GM21723 (cell line): ENCODE measurements at regions not wholly inside any gene's neighbourhood (a gene's known extent, or its start where the extent isn't known, plus 50 kb on each side); places are given as distances from the start of the nearest gene placed in this dataset.

Experiments used
- ATAC-seq: cut with Tn5 transposase; IDR thresholded peaks from one replicate; pipeline ENCODE4 v1.9.1; 2021; ENCODE audit warnings: mild to moderate bottlenecking, moderate library complexity; ENCODE audit not compliant: unreplicated experiment

DNA sequence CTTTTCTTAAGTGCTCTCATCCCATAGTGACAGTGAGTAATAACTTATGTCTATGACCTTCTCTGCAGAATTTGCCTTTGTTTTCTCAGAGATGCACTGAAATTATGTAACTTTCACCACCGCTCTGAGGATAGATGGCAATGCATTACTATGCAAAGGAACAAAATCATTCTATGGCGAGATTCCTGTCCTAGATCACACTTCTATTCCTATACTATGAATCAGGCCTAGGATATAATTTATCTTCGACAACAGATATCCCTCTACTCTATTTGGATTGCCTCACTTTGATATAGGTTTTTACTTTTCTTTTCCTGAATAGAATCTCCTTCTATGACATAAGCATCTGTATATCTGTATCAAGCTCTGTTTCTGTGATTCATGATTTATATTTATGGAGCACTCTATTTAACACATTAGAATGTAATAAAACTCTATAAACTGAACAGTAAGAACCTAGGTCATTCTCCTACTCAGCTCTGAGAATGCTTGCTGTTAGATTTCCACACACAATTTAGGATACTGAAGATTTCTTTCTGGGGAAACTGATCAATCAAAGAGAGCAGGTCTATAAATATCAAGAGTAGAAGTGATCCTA is 1082.3 kb upstream of the ADGRL3 start:
- ATAC-seq: no peak

DNA sequence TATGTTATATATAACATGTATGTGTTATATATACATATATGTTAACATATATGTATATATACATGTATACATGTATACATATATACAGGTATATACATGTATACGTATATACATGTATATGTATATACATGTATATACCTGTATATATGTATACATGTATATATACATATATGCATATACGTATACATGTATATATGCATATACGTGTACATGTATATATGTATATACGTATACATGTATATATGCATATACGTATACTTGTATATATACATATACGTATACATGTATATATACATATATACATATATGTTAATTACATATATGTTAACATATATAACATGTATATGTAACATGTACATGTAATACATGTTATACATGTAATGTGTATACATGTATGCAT is 1077.3 kb upstream of the ADGRL3 start:
- no peak for ATAC-seq

GRCh38 chr4:60128888-60129287 is 1071.2 kb upstream of the ADGRL3 start:
- ATAC-seq: no peak

- no peak for ATAC-seq
These were observed 1070.4 kb upstream of the ADGRL3 start for GRCh38 chr4:60129740-60130139.

GRCh38 chr4:60133375-60133774 is 1066.8 kb upstream of the ADGRL3 start:
- no peak for ATAC-seq

- ATAC-seq: no peak
These were observed 1066.0 kb upstream of the ADGRL3 start for GRCh38 chr4:60134099-60134498.

DNA sequence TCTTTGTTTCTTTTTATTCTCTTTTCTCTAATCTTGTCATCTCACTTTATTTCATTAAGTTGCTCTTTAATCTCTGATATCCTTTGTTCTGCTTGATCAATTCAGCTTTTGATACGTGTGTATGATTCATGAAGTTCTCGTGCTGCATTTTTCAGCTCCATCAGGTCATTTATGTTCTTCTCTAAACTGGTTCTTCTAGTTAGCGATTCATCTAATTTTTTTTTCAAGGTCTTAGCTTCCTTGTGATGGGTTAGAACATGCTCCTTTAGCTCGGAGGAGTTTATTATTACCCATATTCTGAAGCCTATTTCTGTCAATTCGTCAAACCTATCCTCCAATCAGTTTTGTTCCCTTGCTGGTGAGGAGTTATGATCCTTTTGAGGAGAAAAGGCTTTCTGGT is 1045.0 kb upstream of the ADGRL3 start:
- ATAC-seq: no peak

GRCh38 chr4:60173103-60173502 is 1027.0 kb upstream of the ADGRL3 start:
- ATAC-seq: no peak

GRCh38 chr4:60173718-60174117 is 1026.4 kb upstream of the ADGRL3 start:
- no peak for ATAC-seq

DNA sequence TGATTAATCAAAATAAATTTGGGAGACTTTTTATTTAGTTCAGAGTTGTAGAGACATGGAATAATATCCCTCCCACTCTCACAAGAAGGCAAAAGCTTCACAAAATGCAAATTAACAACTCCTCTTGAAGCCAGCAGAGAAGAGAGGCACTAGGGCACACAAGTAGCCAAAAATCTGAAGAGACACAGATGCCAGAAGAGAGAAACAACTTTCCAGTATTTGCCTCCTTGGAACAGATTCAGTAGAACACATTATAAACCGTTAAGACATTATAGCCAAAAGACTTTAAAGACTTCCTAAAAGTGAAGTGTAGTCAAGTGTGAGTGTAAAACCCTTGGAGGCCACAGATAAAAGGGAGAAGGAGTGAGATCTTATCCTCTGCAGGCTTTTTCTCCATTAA is 1024.9 kb upstream of the ADGRL3 start:
- no peak for ATAC-seq

DNA sequence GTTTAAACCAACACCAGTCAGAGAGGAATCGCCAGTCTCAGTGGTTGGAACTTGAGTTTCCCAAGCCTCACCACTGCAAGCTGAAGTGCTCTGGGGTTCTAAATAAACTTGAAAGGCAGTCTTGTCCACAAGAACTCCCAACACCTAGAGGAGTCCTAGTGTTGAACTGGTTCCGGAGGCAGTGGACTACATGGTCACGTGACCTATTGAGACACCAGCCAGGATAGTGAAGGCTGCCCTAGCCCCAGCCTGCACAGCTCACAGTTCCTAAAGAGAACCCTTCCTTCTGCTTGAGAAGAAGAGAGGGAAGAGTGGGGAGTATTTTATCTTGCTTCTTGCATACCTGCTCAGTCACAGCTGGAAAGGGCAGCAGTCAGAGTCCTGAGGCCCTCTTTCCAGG is 1012.7 kb upstream of the ADGRL3 start:
- no peak for ATAC-seq

- ATAC-seq: no peak
These were observed 1010.8 kb upstream of the ADGRL3 start for GRCh38 chr4:60189286-60189685.

- ATAC-seq: no peak
These were observed 1005.9 kb upstream of the ADGRL3 start for GRCh38 chr4:60194214-60194613.

DNA sequence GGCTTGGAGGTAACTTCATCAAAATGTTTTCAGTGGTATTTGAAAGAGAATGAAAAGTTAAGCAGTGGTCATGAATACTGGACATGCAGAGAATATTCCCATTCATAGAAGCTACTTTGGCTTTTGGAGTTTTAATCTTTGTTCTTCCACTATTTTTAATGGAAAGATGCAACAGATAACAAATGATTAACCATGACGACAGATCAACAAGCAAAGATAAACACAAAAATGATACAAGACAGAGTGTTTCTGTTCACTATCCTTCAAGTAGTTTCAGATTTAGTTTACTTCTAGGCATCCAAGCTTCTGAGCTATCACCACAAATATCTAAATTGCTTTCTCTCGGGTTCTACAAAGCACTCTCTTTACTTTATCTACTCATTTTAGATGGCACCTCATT is 1004.9 kb upstream of the ADGRL3 start:
- ATAC-seq: no peak

- peak; percentile 92 for ATAC-seq
These were observed 999.0 kb upstream of the ADGRL3 start for GRCh38 chr4:60201052-60201673.

DNA sequence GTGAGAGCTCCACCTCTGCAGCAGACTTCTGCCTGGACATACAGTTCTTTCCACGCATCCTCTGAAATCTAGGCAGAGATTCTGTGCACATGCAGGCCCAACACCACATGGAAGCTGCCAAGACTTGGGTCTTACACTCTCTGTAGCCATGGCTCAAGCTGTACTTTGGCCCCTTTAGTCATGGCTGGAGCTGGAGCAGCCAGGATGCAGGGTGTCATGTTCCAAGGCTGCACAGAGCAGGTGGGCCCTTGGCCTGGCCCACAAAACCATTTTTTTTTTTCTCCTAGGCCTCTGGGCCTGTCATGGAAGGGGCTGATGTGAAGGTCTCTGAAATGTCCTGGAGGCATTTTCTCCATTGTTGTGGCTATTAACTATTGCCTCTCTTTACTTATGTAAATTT is 990.5 kb upstream of the ADGRL3 start:
- no peak for ATAC-seq

DNA sequence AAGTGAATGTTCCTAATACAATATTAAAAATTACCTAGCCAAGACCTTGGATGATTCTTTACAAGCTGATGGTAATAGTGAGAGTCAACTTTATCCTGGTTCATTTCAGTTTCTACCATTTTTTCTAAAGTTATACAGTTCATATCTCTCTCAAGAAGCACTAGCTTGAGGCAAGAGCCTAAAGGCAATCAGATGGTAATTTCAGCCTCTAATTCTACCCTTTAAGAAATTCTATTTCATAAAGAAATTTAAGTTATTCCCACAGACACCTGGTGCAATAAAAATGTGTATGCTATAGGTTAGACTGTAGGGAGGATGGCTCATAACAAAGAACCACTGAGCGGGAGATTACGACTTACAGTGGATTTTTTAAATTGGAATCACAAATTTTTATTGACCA is 984.2 kb upstream of the ADGRL3 start:
- ATAC-seq: no peak

- no peak for ATAC-seq
These were observed 983.4 kb upstream of the ADGRL3 start for GRCh38 chr4:60216752-60217151.

GRCh38 chr4:60221866-60222265 is 978.3 kb upstream of the ADGRL3 start:
- ATAC-seq: no peak

GRCh38 chr4:60223208-60223923 is 976.8 kb upstream of the ADGRL3 start:
- ATAC-seq: no peak

DNA sequence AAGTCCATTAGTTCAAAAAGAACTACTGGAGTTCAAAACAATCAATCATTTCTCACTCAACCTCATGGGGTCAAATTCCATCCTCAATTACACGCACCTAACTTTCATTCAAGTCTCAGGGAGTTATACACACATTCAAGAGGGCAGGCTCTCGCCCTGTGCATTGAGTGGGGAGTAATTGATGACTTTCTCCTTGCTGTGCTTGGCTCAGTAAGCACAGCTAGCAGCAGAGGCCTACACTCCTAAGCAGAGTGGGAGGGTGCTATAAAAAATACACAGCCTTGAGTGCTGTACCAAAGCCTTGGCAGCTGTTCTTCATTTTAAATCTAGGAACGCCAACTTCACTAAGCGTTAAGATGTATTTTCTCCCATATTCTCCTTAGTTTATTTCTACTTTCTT is 958.3 kb upstream of the ADGRL3 start:
- ATAC-seq: no peak

- no peak for ATAC-seq
These were observed 950.3 kb upstream of the ADGRL3 start for GRCh38 chr4:60249784-60250183.
